Hepatocyte (in vitro differentiated cells): ENCODE measurements at regions not wholly inside any gene's neighbourhood (a gene's known extent, or its start where the extent isn't known, plus 50 kb on each side); places are given as distances from the start of the nearest gene placed in this dataset.
"Not testable (repeated sequence)": the region's sequence is repeated elsewhere in the genome, so short reads cannot be mapped to it uniquely, and the experiment has no call there.

ENCODE experiments used
- EZH2 ChIP-seq: fragments of 200-600 bp; sonication (generic); IDR thresholded peaks from 2 replicates; pipeline ENCODE4 v1.6.1; 2016; ENCODE audit warnings: antibody characterized with exemption, mild to moderate bottlenecking, borderline replicate concordance
- TF ChIP-seq, protein P1 (sequence below): fragments of 200-600 bp; sonication (generic); IDR thresholded peaks from 2 replicates; pipeline ENCODE4 v1.5.1; 2016; ENCODE audit warnings: antibody characterized with exemption, mild to moderate bottlenecking; ENCODE audit not compliant: poor library complexity

DNA sequence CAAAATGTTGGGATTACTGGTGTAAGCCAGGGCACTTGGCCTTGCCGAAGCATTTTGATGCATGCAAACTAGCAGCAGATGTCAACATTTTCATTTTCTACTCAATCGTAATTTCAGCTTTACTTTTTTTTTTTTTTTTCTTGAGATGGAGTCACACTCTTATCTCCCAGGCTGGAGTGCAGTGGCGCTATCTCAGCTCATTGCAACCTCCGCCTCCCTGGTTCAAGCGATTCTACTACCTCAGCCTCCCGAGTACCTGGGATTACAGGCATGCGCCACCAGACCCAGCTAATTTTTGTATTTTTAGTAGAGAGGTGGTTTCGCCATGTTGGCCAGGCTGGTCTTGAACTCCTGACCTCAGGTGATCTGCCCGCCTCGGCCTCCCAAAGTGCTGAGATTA is 373.3 kb upstream of the RGS6 start:
- TF ChIP-seq, protein P1, sequence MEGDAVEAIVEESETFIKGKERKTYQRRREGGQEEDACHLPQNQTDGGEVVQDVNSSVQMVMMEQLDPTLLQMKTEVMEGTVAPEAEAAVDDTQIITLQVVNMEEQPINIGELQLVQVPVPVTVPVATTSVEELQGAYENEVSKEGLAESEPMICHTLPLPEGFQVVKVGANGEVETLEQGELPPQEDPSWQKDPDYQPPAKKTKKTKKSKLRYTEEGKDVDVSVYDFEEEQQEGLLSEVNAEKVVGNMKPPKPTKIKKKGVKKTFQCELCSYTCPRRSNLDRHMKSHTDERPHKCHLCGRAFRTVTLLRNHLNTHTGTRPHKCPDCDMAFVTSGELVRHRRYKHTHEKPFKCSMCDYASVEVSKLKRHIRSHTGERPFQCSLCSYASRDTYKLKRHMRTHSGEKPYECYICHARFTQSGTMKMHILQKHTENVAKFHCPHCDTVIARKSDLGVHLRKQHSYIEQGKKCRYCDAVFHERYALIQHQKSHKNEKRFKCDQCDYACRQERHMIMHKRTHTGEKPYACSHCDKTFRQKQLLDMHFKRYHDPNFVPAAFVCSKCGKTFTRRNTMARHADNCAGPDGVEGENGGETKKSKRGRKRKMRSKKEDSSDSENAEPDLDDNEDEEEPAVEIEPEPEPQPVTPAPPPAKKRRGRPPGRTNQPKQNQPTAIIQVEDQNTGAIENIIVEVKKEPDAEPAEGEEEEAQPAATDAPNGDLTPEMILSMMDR, result not testable (repeated sequence)
- TF ChIP-seq EZH2, result not testable (repeated sequence)
